ENCODE measurements at regions not wholly inside any gene's neighbourhood (a gene's known extent, or its start where the extent isn't known, plus 50 kb on each side); places are given as distances from the start of the nearest gene placed in this dataset.

- TF ChIP-seq YY1 (IDR thresholded peaks at IDR 0.05; ENCODE audit: insufficient read depth, insufficient read length) (no peak), ZNF274 (IDR thresholded peaks at IDR 0.05; ENCODE audit: low read depth, low read length) (no peak)
Measured at GRCh38 chr4:138892483-138893407, 122.8 kb upstream of the NOCT start.
